BLaER1 treated with 17β-estradiol and CSF1 and Interleukin-3, amounts not matched to agents 10 nM and 100 nM (cell line): ENCODE measurements at regions not wholly inside any gene's neighbourhood (a gene's known extent, or its start where the extent isn't known, plus 50 kb on each side); places are given as distances from the start of the nearest gene placed in this dataset.
"Not testable (repeated sequence)": the region's sequence is repeated elsewhere in the genome, so short reads cannot be mapped to it uniquely, and the experiment has no call there.

ENCODE experiments used
- H3K27ac ChIP-seq, 11 experiments: shearing (Covaris generic); formaldehyde crosslinking; 2 replicates each; pipeline ENCODE4 v1.8.1; 2022
- H3K27me3 ChIP-seq, 11 experiments: shearing (Covaris generic); formaldehyde crosslinking; 2 replicates each; pipeline ENCODE4 v1.8.1; 2022
- H3K36me3 ChIP-seq, 11 experiments: shearing (Covaris generic); formaldehyde crosslinking; 2 replicates each; pipeline ENCODE4 v1.8.1; 2022
- H3K4me1 ChIP-seq, 10 experiments: shearing (Covaris generic); formaldehyde crosslinking; 2 replicates each; pipeline ENCODE4 v1.8.1; 2022
- H3K4me2 ChIP-seq, 11 experiments: shearing (Covaris generic); formaldehyde crosslinking; 2 replicates each; pipeline ENCODE4 v1.8.1; 2022
- H3K4me3 ChIP-seq, 10 experiments: shearing (Covaris generic); formaldehyde crosslinking; 2 replicates each; pipeline ENCODE4 v1.8.1; 2022
- H3K9ac ChIP-seq, 11 experiments: shearing (Covaris generic); formaldehyde crosslinking; 2 replicates each; pipeline ENCODE4 v1.8.1; 2022
- H3K9me3 ChIP-seq, 11 experiments: shearing (Covaris generic); formaldehyde crosslinking; replicated peaks in 1 of 11; 2 replicates each; pipeline ENCODE4 v1.8.1; 2022
- H4K20me1 ChIP-seq, 11 experiments: shearing (Covaris generic); formaldehyde crosslinking; 2 replicates each; pipeline ENCODE4 v1.8.1; 2022
- Cebpa-rat ChIP-seq, 11 experiments: shearing (Covaris generic); IDR thresholded peaks; 2 replicates each; pipeline ENCODE4 v1.8.1; 2022

GRCh38 chr17:20728181-20728580, 148.7 kb downstream of the CDRT15L2 start:
- Histone ChIP-seq H3K4me3 (no peak overlapping the region), H3K27me3 (no peaks in the 10 kb centered on the region), H3K4me2 (no peak overlapping the region), H3K4me1 (peaks cover 0 to 25% (median 5%) of the 10 kb centered on the region in 10 experiments; a peak in 8 of 20 replicates), H3K27ac (no peak overlapping the region), H3K9ac (no peak overlapping the region), H3K36me3 (no peaks in the 10 kb centered on the region), H4K20me1 (no peaks in the 10 kb centered on the region), H3K9me3 (no peaks in the 10 kb centered on the region)
- TF ChIP-seq Cebpa-rat (IDR thresholded peaks at IDR 0.05), result no peak

- not testable (repeated sequence) for H4K20me1 ChIP-seq, H3K36me3 ChIP-seq, H3K9ac ChIP-seq, H3K9me3 ChIP-seq, H3K27me3 ChIP-seq, H3K4me2 ChIP-seq, H3K27ac ChIP-seq, H3K4me3 ChIP-seq
- H3K4me1 ChIP-seq, result peaks cover 0 to 17% (median 0%) of the 10 kb centered on the region in 10 experiments; a peak in 7 of 20 replicates
Measured at GRCh38 chr17:20731131-20731530, 151.6 kb downstream of the CDRT15L2 start.

GRCh38 chr17:20733923-20734322, 154.4 kb downstream of the CDRT15L2 start:
- no peak overlapping the region for H3K4me2 ChIP-seq
- H3K9me3 ChIP-seq, result no peaks in the 10 kb centered on the region
- H4K20me1 ChIP-seq, result no peaks in the 10 kb centered on the region

GRCh38 chr17:20735796-20736195, 156.3 kb downstream of the CDRT15L2 start:
- H3K36me3 ChIP-seq, result no peaks in the 10 kb centered on the region
- no peak overlapping the region for H3K27ac ChIP-seq
- no peaks in the 10 kb centered on the region; a peak in 2 of 22 replicates for H3K27me3 ChIP-seq
- peaks cover 5 to 33% (median 18%) of the 10 kb centered on the region in 10 experiments; a peak in 18 of 20 replicates for H3K4me1 ChIP-seq
- no peaks in the 10 kb centered on the region for H3K9me3 ChIP-seq
- H3K9ac ChIP-seq, result no peak overlapping the region
- H3K4me2 ChIP-seq, result no peak overlapping the region
- no peak overlapping the region for H3K4me3 ChIP-seq
- H4K20me1 ChIP-seq, result no peaks in the 10 kb centered on the region
- no peak for TF ChIP-seq Cebpa-rat (IDR thresholded peaks at IDR 0.05)

More at GRCh38 chr17:20733923-20734322, 154.4 kb downstream of the CDRT15L2 start:
- no peak overlapping the region for H3K27ac ChIP-seq
- H3K27me3 ChIP-seq, result no peaks in the 10 kb centered on the region; a peak in 2 of 22 replicates
- no peak overlapping the region for H3K9ac ChIP-seq
- H3K36me3 ChIP-seq, result no peaks in the 10 kb centered on the region
- no peak for TF ChIP-seq Cebpa-rat (IDR thresholded peaks at IDR 0.05)
- peaks cover 5 to 33% (median 18%) of the 10 kb centered on the region in 10 experiments; a peak in 18 of 20 replicates for H3K4me1 ChIP-seq
- H3K4me3 ChIP-seq, result no peak overlapping the region

GRCh38 chr17:20737636-20738035, 158.1 kb downstream of the CDRT15L2 start:
- Histone ChIP-seq H3K4me2 (peak overlapping the region; percentile 35 to 79 (median 68); a peak in 19 of 22 replicates), H3K27ac (peak overlapping the region in 3 of 11 experiments; percentile 23 to 45 (median 44); a peak in 4 of 22 replicates), H3K9ac (peak overlapping the region in 1 of 11 experiments; percentile 21; a peak in 1 of 22 replicates), H3K4me1 (peaks cover 5 to 33% (median 18%) of the 10 kb centered on the region in 10 experiments; a peak in 18 of 20 replicates)
- H3K4me3 ChIP-seq, H3K9me3 ChIP-seq, H4K20me1 ChIP-seq, H3K36me3 ChIP-seq, H3K27me3 ChIP-seq: not testable (repeated sequence)

GRCh38 chr17:20771104-20771503, 191.6 kb downstream of the CDRT15L2 start:
- Histone ChIP-seq H3K27ac (no peak overlapping the region), H3K4me2 (peak overlapping the region in 7 of 11 experiments; percentile 28 to 62 (median 46); a peak in 10 of 22 replicates), H4K20me1 (no peaks in the 10 kb centered on the region), H3K9ac (no peak overlapping the region), H3K36me3 (peaks cover 0 to 3% (median 0%) of the 10 kb centered on the region in 11 experiments; a peak in 1 of 22 replicates), H3K27me3 (no peaks in the 10 kb centered on the region), H3K9me3 (peaks cover 10 to 21% (median 14%) of the 10 kb centered on the region in 11 experiments), H3K4me3 (no peak overlapping the region), H3K4me1 (peaks cover 0 to 74% (median 39%) of the 10 kb centered on the region in 10 experiments; a peak in 16 of 20 replicates)
- no peak for TF ChIP-seq Cebpa-rat (IDR thresholded peaks at IDR 0.05)

GRCh38 chr17:20774472-20775135, 195.1 kb downstream of the CDRT15L2 start:
- Histone ChIP-seq H3K27ac (peak overlapping the region in 2 of 11 experiments; percentile 5 to 15; a peak in 1 of 22 replicates), H3K9ac (0 out of 22 replicates have a peak overlapping the region, but pooled peaks of 2 of the 11 experiments have one; percentile 10 to 23), H4K20me1 (no peaks in the 10 kb centered on the region), H3K9me3 (peaks cover 10 to 26% (median 14%) of the 10 kb centered on the region in 11 experiments), H3K27me3 (no peaks in the 10 kb centered on the region), H3K4me2 (peak overlapping the region in 8 of 11 experiments; percentile 0 to 67 (median 44); a peak in 11 of 22 replicates), H3K36me3 (peaks cover 0 to 3% (median 0%) of the 10 kb centered on the region in 11 experiments; a peak in 1 of 22 replicates), H3K4me1 (peaks cover 9 to 52% (median 38%) of the 10 kb centered on the region in 10 experiments), H3K4me3 (no peak overlapping the region)
- TF ChIP-seq Cebpa-rat (IDR thresholded peaks at IDR 0.05), result no peak

GRCh38 chr17:20775331-20775730, 195.8 kb downstream of the CDRT15L2 start:
- Histone ChIP-seq H3K4me2 (peak overlapping the region in 6 of 11 experiments; percentile 2 to 67 (median 47); a peak in 8 of 22 replicates), H3K36me3 (peaks cover 0 to 3% (median 0%) of the 10 kb centered on the region in 11 experiments; a peak in 1 of 22 replicates), H3K4me1 (peaks cover 6 to 45% (median 31%) of the 10 kb centered on the region in 10 experiments), H3K9me3 (peaks cover 10 to 26% (median 14%) of the 10 kb centered on the region in 11 experiments), H3K4me3 (no peak overlapping the region), H4K20me1 (no peaks in the 10 kb centered on the region), H3K27ac (no peak overlapping the region), H3K9ac (no peak overlapping the region), H3K27me3 (no peaks in the 10 kb centered on the region)
- no peak for TF ChIP-seq Cebpa-rat (IDR thresholded peaks at IDR 0.05)

- Histone ChIP-seq H3K4me3 (no peak overlapping the region), H3K27me3 (no peaks in the 10 kb centered on the region), H3K27ac (0 out of 22 replicates have a peak overlapping the region, but pooled peaks of 1 of the 11 experiments have one; percentile 44), H3K4me1 (peaks cover 6 to 23% (median 14%) of the 10 kb centered on the region in 10 experiments), H3K4me2 (no peak overlapping the region), H3K36me3 (no peaks in the 10 kb centered on the region), H4K20me1 (no peaks in the 10 kb centered on the region), H3K9ac (no peak overlapping the region), H3K9me3 (peaks cover 5 to 17% (median 7%) of the 10 kb centered on the region in 11 experiments; a peak in 11 of 22 replicates)
- TF ChIP-seq Cebpa-rat (IDR thresholded peaks at IDR 0.05), result no peak
Measured at GRCh38 chr17:20779521-20779920, 200.0 kb downstream of the CDRT15L2 start.
